IMR-90 (cell line): ENCODE measurements at regions not wholly inside any gene's neighbourhood (a gene's known extent, or its start where the extent isn't known, plus 50 kb on each side); places are given as distances from the start of the nearest gene placed in this dataset.

Source experiments
- ATAC-seq: fragments of 200-7000 bp; cut with Tn5 transposase; 2 replicates; pipeline ENCODE4 v1.9.1; 2020; ENCODE audit warnings: low read depth, mild to moderate bottlenecking, moderate library complexity
- BruUV-seq: library from RNA; stranded (reverse); fragments of 400-500 nt; replicated peaks from 2 replicates; lab custom pipeline; 2021; lab: Mats Ljungman, UMichigan
- CTCF ChIA-PET: fragments of 300-600 bp; formaldehyde crosslinking; extraction: SDS; loops from one replicate; lab custom pipeline; 2021; ENCODE audit warnings: antibody characterized with exemption; lab: Yijun Ruan, JAX
- POLR2A ChIA-PET: fragments of 300-600 bp; sonication (Branson Sonifier 250); formaldehyde crosslinking; loops from one replicate; lab custom pipeline; 2022; ENCODE audit warnings: antibody characterized with exemption; ENCODE audit not compliant: unreplicated experiment; lab: Charles Lee
- DNase-seq: peaks from one replicate; pipeline ENCODE4 v3.0.0; 2013
- H2AFZ ChIP-seq: replicated peaks from 2 replicates; pipeline ENCODE3; 2013; ENCODE audit warnings: low read length, mild to moderate bottlenecking; ENCODE audit not compliant: poor library complexity
- H2AK5ac ChIP-seq: 2 replicates; pipeline ENCODE4 v1.6.1; 2013; ENCODE audit warnings: low read depth, low read length, inconsistent platforms
- H2AK9ac ChIP-seq: replicated peaks from 2 replicates; pipeline ENCODE3; 2013; ENCODE audit warnings: mild to moderate bottlenecking, low read depth, low read length, moderate library complexity; ENCODE audit not compliant: poor library complexity
- H2BK120ac ChIP-seq: 2 replicates; pipeline ENCODE4 v1.6.1; 2013; ENCODE audit warnings: low read depth, low read length, inconsistent platforms
- H2BK15ac ChIP-seq: 3 replicates; pipeline ENCODE4 v1.6.1; 2013; ENCODE audit warnings: low read depth, low read length, inconsistent platforms
- H2BK20ac ChIP-seq: 2 replicates; pipeline ENCODE4 v1.6.1; 2013; ENCODE audit warnings: low read depth, mild to moderate bottlenecking, inconsistent platforms, low read length, moderate library complexity
- H2BK5ac ChIP-seq: 2 replicates; pipeline ENCODE4 v1.6.1; 2013; ENCODE audit warnings: mild to moderate bottlenecking, low read depth, low read length, inconsistent platforms; ENCODE audit not compliant: poor library complexity, severe bottlenecking
- H3K14ac ChIP-seq: replicated peaks from 2 replicates; pipeline ENCODE4 v1.6.1; 2013; ENCODE audit warnings: low read depth, low read length, inconsistent platforms
- H3K18ac ChIP-seq: 2 replicates; pipeline ENCODE4 v1.6.1; 2013; ENCODE audit warnings: low read depth, low read length, control low read depth
- H3K23ac ChIP-seq: 2 replicates; pipeline ENCODE4 v1.6.1; 2013; ENCODE audit warnings: low read depth, low read length, inconsistent platforms
- H3K27ac ChIP-seq: 2 replicates; pipeline ENCODE4 v1.5.1; 2013; ENCODE audit warnings: mild to moderate bottlenecking, control low read depth, low read length; ENCODE audit not compliant: insufficient read depth
- H3K27me3 ChIP-seq: 2 replicates; pipeline ENCODE4 v1.6.1; 2013; ENCODE audit warnings: low read length; ENCODE audit not compliant: control insufficient read depth, insufficient read depth
- H3K36me3 ChIP-seq: 2 replicates; pipeline ENCODE4 v1.6.1; 2013; ENCODE audit warnings: low read length, mixed read lengths; ENCODE audit not compliant: control insufficient read depth, insufficient read depth
- H3K4ac ChIP-seq: 2 replicates; pipeline ENCODE4 v1.6.1; 2013; ENCODE audit warnings: low read depth, low read length, inconsistent platforms
- H3K4me1 ChIP-seq: 2 replicates; pipeline ENCODE4 v1.6.1; 2013; ENCODE audit warnings: low read length, mixed read lengths; ENCODE audit not compliant: control insufficient read depth, insufficient read depth
- H3K4me2 ChIP-seq: 2 replicates; pipeline ENCODE4 v1.6.1; 2013; ENCODE audit warnings: low read depth, mild to moderate bottlenecking, control low read depth, low read length, moderate library complexity
- H3K4me3 ChIP-seq: 2 replicates; pipeline ENCODE4 v1.5.1; 2013; ENCODE audit warnings: low read depth, mild to moderate bottlenecking, control low read depth, low read length, moderate library complexity; ENCODE audit not compliant: insufficient read depth
- H3K56ac ChIP-seq: 2 replicates; pipeline ENCODE4 v1.6.1; 2013; ENCODE audit warnings: low read length, inconsistent platforms; ENCODE audit not compliant: insufficient read depth; ENCODE audit errors: extremely low read depth
- H3K79me1 ChIP-seq, 2 experiments: 2 replicates each; pipeline ENCODE4 v1.6.1; 2013; ENCODE audit warnings: low read length in 2 of 2, inconsistent platforms in 1 of 2, low read depth in 1 of 2
- H3K9ac ChIP-seq: 2 replicates; pipeline ENCODE4 v1.6.1; 2013; ENCODE audit warnings: low read depth, low read length, control low read depth
- H3K9me1 ChIP-seq: 2 replicates; pipeline ENCODE4 v1.6.1; 2013; ENCODE audit warnings: low read length, inconsistent platforms; ENCODE audit not compliant: insufficient read depth
- H3K9me3 ChIP-seq: 2 replicates; pipeline ENCODE4 v1.6.1; 2013; ENCODE audit warnings: low read length; ENCODE audit not compliant: control insufficient read depth, insufficient read depth
- H4K20me1 ChIP-seq: 2 replicates; pipeline ENCODE4 v1.6.1; 2013; ENCODE audit warnings: low read length, inconsistent platforms; ENCODE audit not compliant: insufficient read depth
- H4K5ac ChIP-seq: 2 replicates; pipeline ENCODE4 v1.6.1; 2013; ENCODE audit warnings: mild to moderate bottlenecking, low read depth, low read length, control low read depth
- H4K8ac ChIP-seq, 2 experiments: 2 replicates each; pipeline ENCODE4 v1.6.1; 2013; ENCODE audit warnings: low read depth in 2 of 2, low read length in 2 of 2, control low read depth in 1 of 2, inconsistent platforms in 1 of 2
- H4K91ac ChIP-seq: 2 replicates; pipeline ENCODE4 v1.6.1; 2013; ENCODE audit warnings: low read depth, low read length, inconsistent platforms; ENCODE audit not compliant: insufficient read depth
- BHLHE40 ChIP-seq: fragments of 150-350 bp; IDR thresholded peaks from 2 replicates; pipeline ENCODE4 v1.6.1; 2016; ENCODE audit warnings: mild to moderate bottlenecking, low read depth, low read length
- CEBPB ChIP-seq: IDR thresholded peaks from 2 replicates; pipeline ENCODE4 v1.6.1; 2012; ENCODE audit warnings: low read depth, low read length, improper control_type of control experiment
- CHD1 ChIP-seq: IDR thresholded peaks from 2 replicates; pipeline ENCODE4 v1.6.1; 2012; ENCODE audit warnings: low read depth, low read length, improper control_type of control experiment
- CTCF ChIP-seq: conservative IDR thresholded peaks from 2 replicates; pipeline ENCODE4 v1.5.1; 2012; ENCODE audit warnings: mild to moderate bottlenecking, low read depth, low read length, improper control_type of control experiment
- ELK1 ChIP-seq: fragments of 150-350 bp; IDR thresholded peaks from 2 replicates; pipeline ENCODE4 v1.6.1; 2016; ENCODE audit warnings: low read depth, mild to moderate bottlenecking, low read length, moderate library complexity, borderline replicate concordance
- FOS ChIP-seq: fragments of 150-350 bp; IDR thresholded peaks from 2 replicates; pipeline ENCODE4 v1.6.1; 2016; ENCODE audit warnings: low read depth, low read length
- MAFK ChIP-seq: IDR thresholded peaks from 2 replicates; pipeline ENCODE4 v1.6.1; 2012; ENCODE audit warnings: low read depth, low read length, improper control_type of control experiment
- MAZ ChIP-seq: IDR thresholded peaks from 2 replicates; pipeline ENCODE4 v1.6.1; 2012; ENCODE audit warnings: low read depth, mild to moderate bottlenecking, low read length, improper control_type of control experiment, moderate library complexity, borderline replicate concordance
- MXI1 ChIP-seq: IDR thresholded peaks from 2 replicates; pipeline ENCODE4 v1.6.1; 2012; ENCODE audit warnings: low read depth, mild to moderate bottlenecking, low read length, moderate library complexity, borderline replicate concordance
- NFE2L2 ChIP-seq: fragments of 150-350 bp; IDR thresholded peaks from 2 replicates; pipeline ENCODE4 v1.6.1; 2016; ENCODE audit warnings: low read depth, mild to moderate bottlenecking, low read length
- POLR2A ChIP-seq: IDR thresholded peaks from 2 replicates; pipeline ENCODE4 v1.6.1; 2012; ENCODE audit warnings: mild to moderate bottlenecking, low read depth, low read length
- RAD21 ChIP-seq: IDR thresholded peaks from 2 replicates; pipeline ENCODE4 v1.6.1; 2012; ENCODE audit warnings: low read length, improper control_type of control experiment
- RCOR1 ChIP-seq: IDR thresholded peaks from 2 replicates; pipeline ENCODE4 v1.6.1; 2012; ENCODE audit warnings: mild to moderate bottlenecking, low read length, improper control_type of control experiment; ENCODE audit not compliant: insufficient replicate concordance
- RFX5 ChIP-seq: IDR thresholded peaks from 2 replicates; pipeline ENCODE4 v1.8.0; 2012; ENCODE audit warnings: low read depth, mild to moderate bottlenecking, low read length, moderate library complexity
- SMC3 ChIP-seq: fragments of 150-350 bp; IDR thresholded peaks from 2 replicates; pipeline ENCODE4 v1.6.1; 2016; ENCODE audit warnings: low read depth, mild to moderate bottlenecking, antibody characterized with exemption, low read length, moderate library complexity
- USF2 ChIP-seq: fragments of 150-350 bp; IDR thresholded peaks from 2 replicates; pipeline ENCODE4 v1.6.1; 2017; ENCODE audit warnings: mild to moderate bottlenecking, antibody characterized with exemption, low read length, low read depth
- WGBS, 2 experiments: methylation state at CpG; one replicate each; pipeline versions ENCODE4 v1.1.5 to v1.1.7; 2013; ENCODE audit warnings: missing lambda C conversion rate in 2 of 2; ENCODE audit not compliant: insufficient read length in 1 of 2; ENCODE audit errors: extremely low coverage in 2 of 2; 5-methylcytosine and 5-hydroxymethylcytosine counted together
- dilution Hi-C: fragments of 300-500 bp; cut with HindIII; formaldehyde crosslinking; loops from one replicate; pipeline ENCODE4 v1.14.3; 2018; ENCODE audit warnings: low sequenced_read_pairs; ENCODE audit not compliant: unreplicated experiment
- in situ Hi-C: fragments of 300-500 bp; cut with MboI; formaldehyde crosslinking; loops from 3 replicates; pipeline ENCODE4 v1.14.3; 2019; ENCODE audit warnings: low sequenced_read_pairs, inconsistent platforms, mixed read lengths
- intact Hi-C: fragments of 100-400 bp; cut with micrococcal nuclease; formaldehyde crosslinking; loops from 2 replicates; pipeline ENCODE4 v1.10.0; 2022

GRCh38 chr9:82184524-82184923, 196.0 kb downstream of the SPATA31D1 start:
- H2BK20ac ChIP-seq, result no peak overlapping the region
- H2BK120ac ChIP-seq, result no peak overlapping the region
- WGBS, 2 experiments, result 80% methylated on average over 1 of the region's 3 CpGs; no CpG with 5 or more reads in 1 of the 2 experiments
- no peak overlapping the region for H2AK5ac ChIP-seq
- H3K18ac ChIP-seq, result no peak overlapping the region
- POLR2A ChIA-PET, result no interaction called here
- H3K9ac ChIP-seq, result no peak overlapping the region
- H2BK15ac ChIP-seq, result no peak overlapping the region
- H2BK5ac ChIP-seq, result no peak overlapping the region
- no peak for DNase-seq
- H3K27me3 ChIP-seq, result no peaks in the 10 kb centered on the region; the same call in 1 of the 2 replicates
- H2AFZ ChIP-seq, result no peak overlapping the region
- dilution Hi-C loops, result no loop called here
- H4K8ac ChIP-seq, result no peak overlapping the region
- peaks cover 3% of the 10 kb centered on the region; the same call in 1 of the 2 replicates for H3K4me1 ChIP-seq
- H3K4me2 ChIP-seq, result no peak overlapping the region
- no peak overlapping the region for H3K23ac ChIP-seq
- no peaks in the 10 kb centered on the region for H3K9me3 ChIP-seq
- TF ChIP-seq CTCF (no peak), RFX5 (no peak), SMC3 (no peak), FOS (no peak), ELK1 (no peak), CEBPB (no peak), RAD21 (no peak), MAFK (no peak), USF2 (no peak), RCOR1 (no peak), CHD1 (no peak), BHLHE40 (no peak), MXI1 (no peak), POLR2A (no peak), MAZ (no peak), NFE2L2 (no peak)
- no peak overlapping the region for H3K14ac ChIP-seq
- in situ Hi-C loops, result no loop called here
- no peak overlapping the region for H3K4ac ChIP-seq
- intact Hi-C loops, result no loop called here
- ATAC-seq, result no peak
- no peaks in the 10 kb centered on the region for H4K20me1 ChIP-seq
- BruUV-seq, result no TSS peak
- H4K91ac ChIP-seq, result no peak overlapping the region
- no peak overlapping the region for H3K27ac ChIP-seq
- H3K9me1 ChIP-seq, result no peaks in the 10 kb centered on the region
- H4K5ac ChIP-seq, result no peak overlapping the region
- H3K79me1 ChIP-seq, result no peaks in the 10 kb centered on the region
- CTCF ChIA-PET, result no interaction called here
- no peak overlapping the region for H3K4me3 ChIP-seq
- H3K36me3 ChIP-seq, result no peaks in the 10 kb centered on the region
- H2AK9ac ChIP-seq, result no peak overlapping the region
- no peak overlapping the region for H3K56ac ChIP-seq
